A673 (cell line): ENCODE measurements at regions not wholly inside any gene's neighbourhood (a gene's known extent, or its start where the extent isn't known, plus 50 kb on each side); places are given as distances from the start of the nearest gene placed in this dataset.

Source experiments
- CTCF ChIP-seq: fragments of 300-800, 200-600 bp; sonication (generic); conservative IDR thresholded peaks from 2 replicates; pipeline ENCODE4 v1.5.1; 2017; ENCODE audit warnings: low read depth, mild to moderate bottlenecking, antibody characterized with exemption, low read length, moderate library complexity, mixed read lengths
- EZH2 ChIP-seq: fragments of 200-600 bp; sonication (generic); IDR thresholded peaks from 2 replicates; pipeline ENCODE4 v1.6.1; 2017; ENCODE audit warnings: borderline replicate concordance, low read depth, mild to moderate bottlenecking, mixed read lengths, antibody characterized with exemption, low read length; ENCODE audit not compliant: poor library complexity, severe bottlenecking

GRCh38 chr13:73482556-73482955 is 423.8 kb downstream of the KLF5 start:
- TF ChIP-seq CTCF (no peak), EZH2 (no peak)
